Lower leg skin (tissue), 3 donors: ENCODE measurements at regions not wholly inside any gene's neighbourhood (a gene's known extent, or its start where the extent isn't known, plus 50 kb on each side); places are given as distances from the start of the nearest gene placed in this dataset.

Source experiments
- POLR2A ChIP-seq, 2 donors: fragments of 450-650 bp; IDR thresholded peaks; one replicate each; pipeline ENCODE4 v1.6.1; 2016 to 2017; ENCODE audit warnings: antibody characterized with exemption in 2 of 2, mild to moderate bottlenecking in 1 of 2, moderate library complexity in 1 of 2
- TF ChIP-seq, protein P1 (sequence below), 3 donors: fragments of 450-650 bp; IDR thresholded peaks; one replicate each; pipeline ENCODE4 v1.5.1; 2016; ENCODE audit warnings: antibody characterized with exemption in 3 of 3, mild to moderate bottlenecking in 3 of 3, moderate library complexity in 2 of 3

- TF ChIP-seq, protein P1, sequence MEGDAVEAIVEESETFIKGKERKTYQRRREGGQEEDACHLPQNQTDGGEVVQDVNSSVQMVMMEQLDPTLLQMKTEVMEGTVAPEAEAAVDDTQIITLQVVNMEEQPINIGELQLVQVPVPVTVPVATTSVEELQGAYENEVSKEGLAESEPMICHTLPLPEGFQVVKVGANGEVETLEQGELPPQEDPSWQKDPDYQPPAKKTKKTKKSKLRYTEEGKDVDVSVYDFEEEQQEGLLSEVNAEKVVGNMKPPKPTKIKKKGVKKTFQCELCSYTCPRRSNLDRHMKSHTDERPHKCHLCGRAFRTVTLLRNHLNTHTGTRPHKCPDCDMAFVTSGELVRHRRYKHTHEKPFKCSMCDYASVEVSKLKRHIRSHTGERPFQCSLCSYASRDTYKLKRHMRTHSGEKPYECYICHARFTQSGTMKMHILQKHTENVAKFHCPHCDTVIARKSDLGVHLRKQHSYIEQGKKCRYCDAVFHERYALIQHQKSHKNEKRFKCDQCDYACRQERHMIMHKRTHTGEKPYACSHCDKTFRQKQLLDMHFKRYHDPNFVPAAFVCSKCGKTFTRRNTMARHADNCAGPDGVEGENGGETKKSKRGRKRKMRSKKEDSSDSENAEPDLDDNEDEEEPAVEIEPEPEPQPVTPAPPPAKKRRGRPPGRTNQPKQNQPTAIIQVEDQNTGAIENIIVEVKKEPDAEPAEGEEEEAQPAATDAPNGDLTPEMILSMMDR (IDR thresholded peaks at IDR 0.05) = no peak
- TF ChIP-seq POLR2A (IDR thresholded peaks at IDR 0.05) = no peak
Measured at GRCh38 chrX:20431486-20431885, 164.8 kb upstream of the RPS6KA3 start.
